DND-41 (cell line): ENCODE measurements at regions not wholly inside any gene's neighbourhood (a gene's known extent, or its start where the extent isn't known, plus 50 kb on each side); places are given as distances from the start of the nearest gene placed in this dataset.

ENCODE experiments used
- ATAC-seq: fragments of 200-7000 bp; cut with Tn5 transposase; 3 replicates; pipeline ENCODE4 v1.9.1; 2021; ENCODE audit warnings: low read depth; ENCODE audit not compliant: insufficient read depth
- DNase-seq: peaks from one replicate; pipeline ENCODE4 v3.0.0-alpha.2; 2020
- H2AFZ ChIP-seq: 2 replicates; pipeline ENCODE4 v1.6.0; 2012; ENCODE audit warnings: low read depth, low read length
- H3K27ac ChIP-seq: 2 replicates; pipeline ENCODE4 v1.5.1; 2012; ENCODE audit warnings: low read length, inconsistent platforms
- H3K27me3 ChIP-seq: fragments of 200-600 bp; sonication (generic); 2 replicates; pipeline ENCODE4 v1.6.0; 2012; ENCODE audit warnings: low read length, mild to moderate bottlenecking, inconsistent platforms; ENCODE audit not compliant: insufficient read depth, poor library complexity
- H3K36me3 ChIP-seq: 2 replicates; pipeline ENCODE4 v1.5.1; 2012; ENCODE audit warnings: low read length, inconsistent platforms; ENCODE audit not compliant: insufficient read depth
- H3K4me1 ChIP-seq: 2 replicates; pipeline ENCODE4 v1.5.1; 2012; ENCODE audit warnings: mild to moderate bottlenecking, low read length; ENCODE audit not compliant: insufficient read depth
- H3K4me2 ChIP-seq: 2 replicates; pipeline ENCODE4 v1.6.0; 2012; ENCODE audit warnings: mild to moderate bottlenecking, moderate library complexity, low read length, inconsistent platforms; ENCODE audit not compliant: insufficient read depth
- H3K4me3 ChIP-seq, 2 experiments: fragments of 200-600 bp in 1 of 2; shearing (Covaris generic) in 1 of 2; 2 replicates each; pipeline ENCODE4 v1.5.1; 2012 to 2016; ENCODE audit warnings: inconsistent platforms in 2 of 2, low read length in 2 of 2, mild to moderate bottlenecking in 2 of 2, low read depth in 1 of 2, moderate library complexity in 1 of 2
- H3K79me2 ChIP-seq: 2 replicates; pipeline ENCODE4 v1.6.0; 2012; ENCODE audit warnings: low read length, inconsistent platforms; ENCODE audit not compliant: insufficient read depth
- H3K9ac ChIP-seq: 2 replicates; pipeline ENCODE4 v1.6.0; 2012; ENCODE audit warnings: low read depth, mild to moderate bottlenecking, inconsistent platforms, low read length, moderate library complexity
- H3K9me3 ChIP-seq: 2 replicates; pipeline ENCODE4 v1.5.1; 2012; ENCODE audit warnings: low read length, moderate library complexity, mild to moderate bottlenecking, inconsistent platforms; ENCODE audit not compliant: insufficient read depth, severe bottlenecking
- H4K20me1 ChIP-seq: 2 replicates; pipeline ENCODE4 v1.6.0; 2012; ENCODE audit warnings: low read length; ENCODE audit not compliant: insufficient read depth
- EZH2 ChIP-seq: IDR thresholded peaks from 3 replicates; pipeline ENCODE4 v1.6.1; 2012; ENCODE audit warnings: borderline replicate concordance, low read depth, mild to moderate bottlenecking, moderate library complexity, low read length, inconsistent platforms; ENCODE audit not compliant: severe bottlenecking
- TF ChIP-seq, protein P1 (sequence below): IDR thresholded peaks from 2 replicates; pipeline ENCODE4 v1.5.1; 2012; ENCODE audit warnings: borderline replicate concordance, low read length, moderate library complexity, mild to moderate bottlenecking; ENCODE audit not compliant: poor library complexity, severe bottlenecking; ENCODE audit errors: extremely low read depth

DNA sequence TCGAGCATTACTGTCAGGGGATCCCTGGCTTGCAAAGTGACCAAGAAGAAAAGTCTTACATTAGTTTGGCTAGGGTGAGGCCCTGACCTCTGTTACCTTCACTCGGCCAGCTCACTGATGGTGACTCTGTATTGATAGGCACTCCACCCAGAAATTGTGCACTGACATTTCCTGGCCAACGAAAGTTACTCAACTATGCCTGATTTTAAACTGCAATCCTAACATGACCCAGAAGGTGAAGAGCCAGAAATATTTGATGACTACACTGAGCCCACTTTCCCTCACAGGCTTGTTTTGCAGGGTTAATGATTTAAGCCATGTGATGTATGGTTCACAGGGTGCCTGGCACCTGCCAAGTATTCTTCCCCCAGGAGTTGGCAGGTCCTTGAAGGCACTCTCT is 208.2 kb upstream of the MAF start:
- H3K27me3 ChIP-seq, result no peaks in the 10 kb centered on the region
- no peak for ATAC-seq
- H3K4me3 ChIP-seq, result no peak overlapping the region

DNA sequence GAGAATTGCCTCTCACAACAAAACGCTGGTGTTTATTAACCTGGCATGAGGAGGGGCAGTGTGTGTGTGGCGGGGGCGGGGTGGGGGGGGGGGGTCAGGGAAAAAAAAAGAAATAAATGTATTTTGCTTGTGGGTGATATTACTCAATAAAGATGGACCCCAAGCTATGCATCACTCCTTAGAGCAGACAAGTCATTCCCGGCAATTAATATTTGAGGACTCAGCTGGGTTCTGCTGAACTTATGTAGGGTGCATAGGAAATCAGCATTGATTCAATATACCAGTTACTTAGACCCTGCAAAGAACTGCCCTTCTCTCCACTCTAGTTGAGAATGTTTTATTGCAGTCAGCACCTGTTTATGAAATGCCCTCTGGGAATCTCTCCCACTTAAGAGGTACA is 206.2 kb upstream of the MAF start:
- Histone ChIP-seq H2AFZ (no peak overlapping the region), H3K4me1 (no peaks in the 10 kb centered on the region), H3K9ac (no peak overlapping the region), H3K4me2 (no peak overlapping the region), H3K4me3 (no peak overlapping the region), H3K9me3 (peaks cover 8% of the 10 kb centered on the region), H4K20me1 (no peaks in the 10 kb centered on the region), H3K27ac (no peak overlapping the region), H3K36me3 (no peaks in the 10 kb centered on the region), H3K79me2 (no peaks in the 10 kb centered on the region), H3K27me3 (no peaks in the 10 kb centered on the region)
- DNase-seq (no peak), ATAC-seq (no peak)
- TF ChIP-seq, protein P1, sequence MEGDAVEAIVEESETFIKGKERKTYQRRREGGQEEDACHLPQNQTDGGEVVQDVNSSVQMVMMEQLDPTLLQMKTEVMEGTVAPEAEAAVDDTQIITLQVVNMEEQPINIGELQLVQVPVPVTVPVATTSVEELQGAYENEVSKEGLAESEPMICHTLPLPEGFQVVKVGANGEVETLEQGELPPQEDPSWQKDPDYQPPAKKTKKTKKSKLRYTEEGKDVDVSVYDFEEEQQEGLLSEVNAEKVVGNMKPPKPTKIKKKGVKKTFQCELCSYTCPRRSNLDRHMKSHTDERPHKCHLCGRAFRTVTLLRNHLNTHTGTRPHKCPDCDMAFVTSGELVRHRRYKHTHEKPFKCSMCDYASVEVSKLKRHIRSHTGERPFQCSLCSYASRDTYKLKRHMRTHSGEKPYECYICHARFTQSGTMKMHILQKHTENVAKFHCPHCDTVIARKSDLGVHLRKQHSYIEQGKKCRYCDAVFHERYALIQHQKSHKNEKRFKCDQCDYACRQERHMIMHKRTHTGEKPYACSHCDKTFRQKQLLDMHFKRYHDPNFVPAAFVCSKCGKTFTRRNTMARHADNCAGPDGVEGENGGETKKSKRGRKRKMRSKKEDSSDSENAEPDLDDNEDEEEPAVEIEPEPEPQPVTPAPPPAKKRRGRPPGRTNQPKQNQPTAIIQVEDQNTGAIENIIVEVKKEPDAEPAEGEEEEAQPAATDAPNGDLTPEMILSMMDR, result no peak
- TF ChIP-seq EZH2, result no peak

More for the DNA sequence above, 208.2 kb upstream of the MAF start:
- Histone ChIP-seq H4K20me1 (no peaks in the 10 kb centered on the region), H3K27ac (no peak overlapping the region), H3K36me3 (no peaks in the 10 kb centered on the region), H3K9ac (no peak overlapping the region), H3K4me1 (no peaks in the 10 kb centered on the region), H3K4me2 (no peak overlapping the region), H2AFZ (no peak overlapping the region), H3K79me2 (no peaks in the 10 kb centered on the region), H3K9me3 (peaks cover 8% of the 10 kb centered on the region)
- DNase-seq, result no peak
- TF ChIP-seq, protein P1, result no peak
- no peak for TF ChIP-seq EZH2

DNA sequence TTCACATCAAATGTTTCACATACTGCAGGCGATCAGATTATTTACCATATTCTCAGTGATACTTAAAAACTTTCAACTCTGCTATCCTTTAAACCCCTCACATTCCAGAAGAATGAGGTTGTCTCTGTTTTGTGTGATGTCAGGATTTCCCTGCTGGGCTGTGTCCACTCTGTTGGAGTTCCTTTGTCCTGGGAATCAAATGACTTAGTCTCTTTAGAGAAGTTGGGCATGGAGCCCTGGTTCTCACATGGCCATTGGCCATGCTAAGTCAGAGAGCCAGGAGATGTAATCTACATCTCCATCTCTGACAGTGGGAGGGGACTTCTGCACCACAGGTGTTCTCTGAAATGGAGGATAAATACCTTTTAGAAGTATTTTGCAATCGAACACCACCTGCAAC is 205.1 kb upstream of the MAF start:
- H4K20me1 ChIP-seq, result no peaks in the 10 kb centered on the region
- DNase-seq (no peak), ATAC-seq (no peak)
- no peak overlapping the region for H3K4me2 ChIP-seq
- H3K9me3 ChIP-seq, result peaks cover 8% of the 10 kb centered on the region
- H3K4me3 ChIP-seq, result no peak overlapping the region
- H3K36me3 ChIP-seq, result no peaks in the 10 kb centered on the region
- TF ChIP-seq EZH2, result no peak
- TF ChIP-seq, protein P1, result no peak
- no peaks in the 10 kb centered on the region for H3K79me2 ChIP-seq
- no peaks in the 10 kb centered on the region for H3K4me1 ChIP-seq
- no peak overlapping the region for H3K27ac ChIP-seq
- no peak overlapping the region for H2AFZ ChIP-seq
- no peak overlapping the region for H3K9ac ChIP-seq
- H3K27me3 ChIP-seq, result no peaks in the 10 kb centered on the region

DNA sequence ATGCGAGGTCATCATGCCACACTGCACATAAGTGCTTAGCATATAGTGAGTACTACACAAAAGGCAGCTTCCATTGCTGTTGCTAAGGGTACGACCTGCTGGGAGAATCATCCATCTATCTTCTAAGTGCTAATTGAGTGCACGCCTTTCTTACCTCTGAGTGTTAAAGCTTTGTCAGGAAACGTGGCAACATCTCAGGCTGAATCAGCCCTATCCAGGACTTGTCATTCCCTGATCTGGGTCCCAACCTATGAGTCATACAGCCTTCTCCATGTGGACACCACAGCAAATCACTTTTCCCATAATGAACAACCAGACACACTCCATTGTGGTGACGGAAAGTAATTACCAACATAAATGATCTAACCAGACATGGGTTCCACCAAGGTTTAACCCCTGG is 201.1 kb upstream of the MAF start:
- no peaks in the 10 kb centered on the region for H3K9me3 ChIP-seq
- no peaks in the 10 kb centered on the region for H4K20me1 ChIP-seq
- H3K4me1 ChIP-seq, result no peaks in the 10 kb centered on the region
- H3K27ac ChIP-seq, result no peak overlapping the region
- ATAC-seq, result no peak
- no peaks in the 10 kb centered on the region for H3K27me3 ChIP-seq
- no peaks in the 10 kb centered on the region for H3K36me3 ChIP-seq
- H3K4me3 ChIP-seq, result no peak overlapping the region
- H2AFZ ChIP-seq, result no peak overlapping the region
- H3K4me2 ChIP-seq, result no peak overlapping the region
- no peaks in the 10 kb centered on the region for H3K79me2 ChIP-seq
- no peak overlapping the region for H3K9ac ChIP-seq
- no peak for DNase-seq
- TF ChIP-seq EZH2, result no peak
